H9 (cell line): ENCODE measurements at regions not wholly inside any gene's neighbourhood (a gene's known extent, or its start where the extent isn't known, plus 50 kb on each side); places are given as distances from the start of the nearest gene placed in this dataset.

Experiments
- DNase-seq: peaks from one replicate; pipeline ENCODE4 v3.0.0-alpha.2; 2017
- H2AFZ ChIP-seq: one replicate; pipeline ENCODE4 v1.6.1; 2013; ENCODE audit warnings: mild to moderate bottlenecking, low read length, control low read depth, moderate library complexity
- H2AK5ac ChIP-seq: 2 replicates; pipeline ENCODE4 v1.6.1; 2013; ENCODE audit warnings: low read length, control low read depth, mixed read lengths; ENCODE audit not compliant: insufficient read length
- H2BK120ac ChIP-seq: one replicate; pipeline ENCODE4 v1.6.1; 2013; ENCODE audit warnings: low read depth, mild to moderate bottlenecking, low read length, control low read depth, inconsistent platforms; ENCODE audit not compliant: poor library complexity, severe bottlenecking
- H2BK12ac ChIP-seq: 2 replicates; pipeline ENCODE4 v1.6.1; 2013; ENCODE audit warnings: low read length, control low read depth, mixed read lengths, low read depth; ENCODE audit not compliant: insufficient read length
- H2BK15ac ChIP-seq: 2 replicates; pipeline ENCODE4 v1.6.1; 2013; ENCODE audit warnings: low read depth, low read length, control low read depth
- H2BK20ac ChIP-seq: one replicate; pipeline ENCODE4 v1.6.1; 2013; ENCODE audit warnings: low read depth, mild to moderate bottlenecking, low read length, control low read depth, inconsistent platforms; ENCODE audit not compliant: poor library complexity, severe bottlenecking
- H2BK5ac ChIP-seq: 2 replicates; pipeline ENCODE4 v1.6.1; 2013; ENCODE audit warnings: low read length, control low read depth, mixed read lengths; ENCODE audit not compliant: insufficient read length
- H3K14ac ChIP-seq: 2 replicates; pipeline ENCODE4 v1.6.1; 2013; ENCODE audit warnings: low read length, control low read depth; ENCODE audit not compliant: insufficient read depth
- H3K18ac ChIP-seq: 2 replicates; pipeline ENCODE4 v1.6.1; 2013; ENCODE audit warnings: low read depth, mild to moderate bottlenecking, mixed read lengths, low read length, control low read depth; ENCODE audit not compliant: insufficient read length
- H3K23ac ChIP-seq: 2 replicates; pipeline ENCODE4 v1.6.1; 2013; ENCODE audit warnings: low read length, control low read depth, mixed read lengths, low read depth; ENCODE audit not compliant: insufficient read length
- H3K23me2 ChIP-seq: 2 replicates; pipeline ENCODE4 v1.6.1; 2013; ENCODE audit warnings: low read depth, mild to moderate bottlenecking, mixed read lengths, low read length, control low read depth; ENCODE audit not compliant: insufficient read length, poor library complexity, severe bottlenecking
- H3K27ac ChIP-seq: 2 replicates; pipeline ENCODE4 v1.5.1; 2013; ENCODE audit warnings: low read length, control low read depth, mixed read lengths, low read depth; ENCODE audit not compliant: insufficient read length
- H3K27me3 ChIP-seq: 2 replicates; pipeline ENCODE4 v1.6.1; 2013; ENCODE audit warnings: low read length, control low read depth, inconsistent platforms; ENCODE audit not compliant: insufficient read depth
- H3K4ac ChIP-seq: 2 replicates; pipeline ENCODE4 v1.6.1; 2013; ENCODE audit warnings: low read depth, mild to moderate bottlenecking, control low read depth, inconsistent platforms, low read length, moderate library complexity
- H3K4me1 ChIP-seq: 2 replicates; pipeline ENCODE4 v1.6.1; 2013; ENCODE audit warnings: low read length, control low read depth, inconsistent platforms; ENCODE audit not compliant: insufficient read depth
- H3K4me2 ChIP-seq: 2 replicates; pipeline ENCODE4 v1.6.1; 2013; ENCODE audit warnings: low read length, control low read depth, mixed read lengths; ENCODE audit not compliant: insufficient read length, insufficient read depth
- H3K56ac ChIP-seq: 2 replicates; pipeline ENCODE4 v1.6.1; 2013; ENCODE audit warnings: low read depth, mild to moderate bottlenecking, mixed read lengths, low read length, control low read depth; ENCODE audit not compliant: insufficient read length
- H3K79me1 ChIP-seq: 2 replicates; pipeline ENCODE4 v1.6.1; 2013; ENCODE audit warnings: low read depth, mild to moderate bottlenecking, moderate library complexity, low read length, control low read depth, inconsistent platforms; ENCODE audit not compliant: insufficient read depth, poor library complexity, severe bottlenecking
- H3K79me2 ChIP-seq: 2 replicates; pipeline ENCODE4 v1.6.1; 2013; ENCODE audit warnings: low read length, control low read depth, inconsistent platforms; ENCODE audit not compliant: insufficient read depth
- H3K9ac ChIP-seq: 2 replicates; pipeline ENCODE4 v1.6.1; 2013; ENCODE audit warnings: low read length, control low read depth, mixed read lengths; ENCODE audit not compliant: insufficient read length; ENCODE audit errors: extremely low read depth
- H3K9me3 ChIP-seq: one replicate; pipeline ENCODE4 v1.6.1; 2013; ENCODE audit warnings: low read depth, low read length, inconsistent platforms; ENCODE audit not compliant: control insufficient read depth
- H3T11ph ChIP-seq: one replicate; pipeline ENCODE4 v1.6.1; 2013; ENCODE audit warnings: mild to moderate bottlenecking, low read length, control low read depth, inconsistent platforms
- H4K20me1 ChIP-seq: one replicate; pipeline ENCODE4 v1.6.1; 2013; ENCODE audit not compliant: control insufficient read depth, insufficient read length, insufficient read depth
- H4K5ac ChIP-seq: 2 replicates; pipeline ENCODE4 v1.6.1; 2013; ENCODE audit warnings: low read depth, mild to moderate bottlenecking, mixed read lengths, low read length, control low read depth; ENCODE audit not compliant: insufficient read length
- H4K8ac ChIP-seq: replicated peaks from 2 replicates; pipeline ENCODE4 v1.6.1; 2013; ENCODE audit warnings: low read length, control low read depth, mixed read lengths, low read depth; ENCODE audit not compliant: insufficient read length
- H4K91ac ChIP-seq: 2 replicates; pipeline ENCODE4 v1.6.1; 2013; ENCODE audit warnings: low read depth, mild to moderate bottlenecking, moderate library complexity, mixed read lengths, low read length, control low read depth; ENCODE audit not compliant: insufficient read length
- H3K27ac Mint-ChIP-seq, 3 experiments: 2 replicates in 2 of 3; 3 replicates in 1 of 3; pipeline ENCODE4 v1.8.0; 2020 to 2021; ENCODE audit warnings: mixed read lengths in 3 of 3, mild to moderate bottlenecking in 1 of 3, moderate library complexity in 1 of 3
- H3K27me3 Mint-ChIP-seq: 2 replicates; pipeline ENCODE4 v1.8.0; 2021; ENCODE audit warnings: low read depth, mild to moderate bottlenecking, moderate library complexity, mixed read lengths
- H3K36me3 Mint-ChIP-seq, 3 experiments: 2 replicates in 2 of 3; 3 replicates in 1 of 3; pipeline ENCODE4 v1.8.0; 2020 to 2021; ENCODE audit warnings: low read depth in 3 of 3, mixed read lengths in 3 of 3; ENCODE audit not compliant: insufficient read depth in 1 of 3
- H3K4me1 Mint-ChIP-seq, 2 experiments: 2 replicates each; pipeline ENCODE4 v1.8.0; 2020; ENCODE audit warnings: mixed read lengths in 2 of 2
- H3K4me3 Mint-ChIP-seq, 2 experiments: 2 replicates in 1 of 2; 3 replicates in 1 of 2; pipeline ENCODE4 v1.8.0; 2020 to 2021; ENCODE audit warnings: mild to moderate bottlenecking in 2 of 2, mixed read lengths in 2 of 2, moderate library complexity in 1 of 2
- H3K9me3 Mint-ChIP-seq, 2 experiments: 2 replicates in 1 of 2; 3 replicates in 1 of 2; pipeline ENCODE4 v1.8.0; 2020; ENCODE audit warnings: mild to moderate bottlenecking in 2 of 2, mixed read lengths in 2 of 2, moderate library complexity in 1 of 2
- CTCF ChIP-seq: fragments of 200-600 bp; sonication (generic); conservative IDR thresholded peaks from 3 replicates; pipeline ENCODE4 v1.8.0; 2021; ENCODE audit warnings: antibody characterized with exemption, mild to moderate bottlenecking
- WGBS: extraction: QIAGEN DNeasy Blood & Tissue Kit; methylation state at CpG from one replicate; pipeline ENCODE4 v1.1.7; 2013; ENCODE audit warnings: missing lambda C conversion rate, low lambda C conversion rate, mixed read lengths; ENCODE audit not compliant: insufficient read length; ENCODE audit errors: extremely low coverage; 5-methylcytosine and 5-hydroxymethylcytosine counted together

GRCh38 chr14:97298331-97298730, 501.1 kb downstream of the VRK1 start:
- H3K79me1 ChIP-seq: no peaks in the 10 kb centered on the region
- no peak overlapping the region for H2BK120ac ChIP-seq
- TF ChIP-seq CTCF: peak; percentile 85
- no peak overlapping the region for H3K14ac ChIP-seq
- no peak overlapping the region for H2BK15ac ChIP-seq
- H4K8ac ChIP-seq: no peak overlapping the region
- H2AFZ ChIP-seq: no peak overlapping the region
- Mint-ChIP-seq H3K4me3 (no peak overlapping the region), H3K27ac (no peak overlapping the region), H3K36me3 (no peaks in the 10 kb centered on the region), H3K4me1 (peaks cover 17 to 18% of the 10 kb centered on the region in 2 experiments), H3K27me3 (no peaks in the 10 kb centered on the region), H3K9me3 (no peaks in the 10 kb centered on the region)
- H2AK5ac ChIP-seq: no peak overlapping the region
- no peaks in the 10 kb centered on the region for H4K20me1 ChIP-seq
- H2BK5ac ChIP-seq: no peak overlapping the region
- H3K79me2 ChIP-seq: no peaks in the 10 kb centered on the region
- no peak overlapping the region for H3K18ac ChIP-seq
- H3K27ac ChIP-seq: no peak overlapping the region
- no peak overlapping the region for H3K9ac ChIP-seq
- no CpG with 5 or more reads among the region's 7 CpGs for WGBS
- no peak overlapping the region for H2BK20ac ChIP-seq
- H3K4me2 ChIP-seq: no peak overlapping the region
- H3T11ph ChIP-seq: no peak overlapping the region
- H3K4ac ChIP-seq: no peak overlapping the region
- H2BK12ac ChIP-seq: no peak overlapping the region
- no peaks in the 10 kb centered on the region for H3K9me3 ChIP-seq
- no peak overlapping the region for H3K23ac ChIP-seq
- no peaks in the 10 kb centered on the region for H3K4me1 ChIP-seq
- no peaks in the 10 kb centered on the region for H3K27me3 ChIP-seq
- no peaks in the 10 kb centered on the region for H3K23me2 ChIP-seq
- H3K56ac ChIP-seq: no peak overlapping the region
- DNase-seq: peak; percentile 58
- H4K91ac ChIP-seq: no peak overlapping the region
- H4K5ac ChIP-seq: no peak overlapping the region
